ENCODE measurements at regions not wholly inside any gene's neighbourhood (a gene's known extent, or its start where the extent isn't known, plus 50 kb on each side); places are given as distances from the start of the nearest gene placed in this dataset.

GRCh38 chr6:55994531-55994930 is 119.1 kb upstream of the BMP5 start:
- Histone ChIP-seq H2BK120ac (replicated peaks; ENCODE audit: low read depth, low read length) (no peak overlapping the region), H3K23me2 (ENCODE audit: low read depth, low read length) (no peaks in the 10 kb centered on the region), H3K79me2 (ENCODE audit: control insufficient read depth in 1 of 2, insufficient read depth in 2 of 2, low read length in 2 of 2) (no peaks in the 10 kb centered on the region), H4K8ac (ENCODE audit: extremely low read depth, insufficient read depth, low read length) (no peak overlapping the region), H2AFZ (ENCODE audit: low read length) (no peak overlapping the region), H3K27ac (ENCODE audit: low read depth, low read length) (no peak overlapping the region), H3K79me1 (ENCODE audit: low read depth, low read length) (no peaks in the 10 kb centered on the region), H3K9me3 (ENCODE audit: insufficient read depth in 2 of 2, low read depth in 1 of 2, low read length in 1 of 2) (peaks cover 16 to 17% of the 10 kb centered on the region in 2 experiments), H3K4me3 (ENCODE audit: extremely low read depth in 1 of 4, insufficient read depth in 2 of 4, low read depth in 3 of 4, low read length in 4 of 4) (no peak overlapping the region), H2BK5ac (ENCODE audit: low read depth, low read length) (no peak overlapping the region), H3K4ac (replicated peaks; ENCODE audit: insufficient read length, low read depth, low read length) (no peak overlapping the region), H4K5ac (ENCODE audit: insufficient read length, low read depth, low read length) (no peak overlapping the region), H3K23ac (ENCODE audit: insufficient read length) (no peak overlapping the region), H3K4me2 (ENCODE audit: insufficient read depth in 1 of 2, low read depth in 2 of 2, low read length in 2 of 2) (no peak overlapping the region), H2BK20ac (ENCODE audit: low read length) (no peak overlapping the region), H4K91ac (replicated peaks; ENCODE audit: insufficient read length, low read length) (no peak overlapping the region), H3K27me3 (replicated peaks in 1 of 4; ENCODE audit: control insufficient read depth in 3 of 4, extremely low read depth in 1 of 4, insufficient read depth in 3 of 4, low read length in 3 of 4) (no peaks in the 10 kb centered on the region), H4K20me1 (replicated peaks in 1 of 2; ENCODE audit: control insufficient read depth in 1 of 2, insufficient read depth in 2 of 2, low read length in 2 of 2) (no peaks in the 10 kb centered on the region), H3K36me3 (ENCODE audit: control insufficient read depth in 2 of 4, insufficient read depth in 4 of 4, low read length in 3 of 4) (no peaks in the 10 kb centered on the region), H3K18ac (ENCODE audit: extremely low read depth, low read length) (no peak overlapping the region), H3K4me1 (replicated peaks in 1 of 4; ENCODE audit: control insufficient read depth in 3 of 4, insufficient read depth in 4 of 4, low read length in 3 of 4) (no peaks in the 10 kb centered on the region), H2BK15ac (ENCODE audit: low read length) (no peak overlapping the region), H3K9ac (replicated peaks in 1 of 4; ENCODE audit: extremely low read depth in 1 of 4, low read depth in 3 of 4, low read length in 3 of 4) (no peak overlapping the region), H3K14ac (ENCODE audit: insufficient read length) (no peak overlapping the region), H2AK5ac (ENCODE audit: low read depth, low read length) (no peak overlapping the region), H3K56ac (replicated peaks; ENCODE audit: insufficient read length, low read depth, low read length) (no peak overlapping the region), H2BK12ac (ENCODE audit: low read depth, low read length) (no peak overlapping the region)
- no peak for DNase-seq (ENCODE audit: low read depth in 1 of 2, low spot score in 2 of 2)
- ChIA-PET CTCF (ENCODE audit: partially characterized antibody) (interaction anchor here (1.0 kb wide), 1 partner anchor 12 kb away, joined by 4 read pairs; no protein-coding TSS in a partner anchor), POLR2A (ENCODE audit: partially characterized antibody) (no interaction called here)
- FAIRE-seq = no peak
- WGBS, 2 experiments (ENCODE audit: extremely low coverage in 1 of 2, insufficient coverage in 1 of 2, insufficient read length in 1 of 2, insufficient replicate concordance in 2 of 2, low coverage in 1 of 2, low lambda C conversion rate in 2 of 2, missing lambda C conversion rate in 1 of 2) = 86% methylated on average over 3 of the region's 3 CpGs; no CpG with 5 or more reads in 1 of the 2 experiments
- no peak for TF ChIP-seq CBX8 (IDR thresholded peaks at IDR 0.05; ENCODE audit: borderline replicate concordance, low read depth, low read length)
- no peak for TF ChIP-seq BCL11A (IDR thresholded peaks at IDR 0.05; ENCODE audit: low read depth in 2 of 2, low read length in 2 of 2)
- no peak for TF ChIP-seq SIX5 (IDR thresholded peaks at IDR 0.05; ENCODE audit: low read depth, low read length)
- TF ChIP-seq KDM4A (IDR thresholded peaks at IDR 0.05; ENCODE audit: low read depth, low read length, severe bottlenecking) = no peak
